ENCODE measurements at regions not wholly inside any gene's neighbourhood (a gene's known extent, or its start where the extent isn't known, plus 50 kb on each side); places are given as distances from the start of the nearest gene placed in this dataset.

DNA sequence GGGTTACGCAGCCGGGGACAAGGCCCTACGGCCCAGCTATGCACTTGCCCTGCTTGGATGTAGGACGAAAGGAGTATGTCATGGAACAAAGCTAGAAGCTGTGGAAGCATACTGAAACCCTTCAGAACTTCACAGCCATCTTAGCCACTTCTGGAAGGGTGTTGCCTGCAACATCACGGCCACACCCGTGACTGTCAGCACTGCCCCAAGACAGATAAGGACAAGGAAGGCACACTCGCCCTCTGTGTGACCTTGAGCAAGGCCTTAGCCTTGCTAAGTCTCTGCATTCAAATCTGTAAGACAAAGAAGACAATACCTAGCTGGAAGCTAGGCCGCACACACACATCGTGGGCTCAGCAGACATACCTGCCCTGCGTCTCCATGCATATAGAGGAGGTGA is 352.5 kb upstream of the MGMT start:
- TF ChIP-seq CTCF (conservative IDR thresholded peaks at IDR 0.05 in 1 of 2, IDR thresholded peaks at IDR 0.05 in 1 of 2; ENCODE audit: extremely low read depth in 1 of 2, insufficient read depth in 1 of 2, low read depth in 1 of 2, low read length in 2 of 2) (no peak), EZH2 (IDR thresholded peaks at IDR 0.05; ENCODE audit: borderline replicate concordance, low read length) (no peak)

Measured in mammary epithelial cell (primary cell).